Testis (tissue), 2 donors: ENCODE measurements at regions not wholly inside any gene's neighbourhood (a gene's known extent, or its start where the extent isn't known, plus 50 kb on each side); places are given as distances from the start of the nearest gene placed in this dataset.

Experiments used
- CTCF ChIP-seq, 3 experiments: fragments of 450-650 bp in 2 of 3; fragments of 200-600 bp in 1 of 3; sonication (generic) in 1 of 3; IDR thresholded peaks; one replicate each; pipeline ENCODE4 v1.5.1; 2016 to 2019; ENCODE audit warnings: antibody characterized with exemption in 3 of 3, mild to moderate bottlenecking in 2 of 3, moderate library complexity in 1 of 3
- POLR2A ChIP-seq: fragments of 450-650 bp; IDR thresholded peaks from one replicate; pipeline ENCODE4 v1.6.1; 2017; ENCODE audit warnings: antibody characterized with exemption, mild to moderate bottlenecking, moderate library complexity

GRCh38 chr9:103615994-103616393 is 478.1 kb upstream of the SMC2 start:
- TF ChIP-seq CTCF (IDR thresholded peaks at IDR 0.05) (no peak), POLR2A (no peak)
